Nephron (organoid): ENCODE measurements at regions not wholly inside any gene's neighbourhood (a gene's known extent, or its start where the extent isn't known, plus 50 kb on each side); places are given as distances from the start of the nearest gene placed in this dataset.

Experiments
- H3K27ac Mint-ChIP-seq, 3 experiments: 2 replicates each; pipeline ENCODE4 v1.8.0; 2020; ENCODE audit warnings: mixed read lengths in 3 of 3, mild to moderate bottlenecking in 2 of 3, moderate library complexity in 1 of 3
- H3K27me3 Mint-ChIP-seq: 2 replicates; pipeline ENCODE4 v1.8.0; 2021; ENCODE audit warnings: low read depth, mild to moderate bottlenecking, moderate library complexity, mixed read lengths
- H3K36me3 Mint-ChIP-seq: 2 replicates; pipeline ENCODE4 v1.8.0; 2020; ENCODE audit warnings: low read depth, mixed read lengths
- H3K4me1 Mint-ChIP-seq: 2 replicates; pipeline ENCODE4 v1.8.0; 2020; ENCODE audit warnings: mixed read lengths
- H3K4me3 Mint-ChIP-seq, 3 experiments: 2 replicates each; pipeline ENCODE4 v1.8.0; 2020; ENCODE audit warnings: mild to moderate bottlenecking in 3 of 3, mixed read lengths in 3 of 3, moderate library complexity in 2 of 3
- H3K9me3 Mint-ChIP-seq: 2 replicates; pipeline ENCODE4 v1.8.0; 2020; ENCODE audit warnings: mixed read lengths
- TF ChIP-seq, protein P1 (sequence below), 3 experiments: fragments of 200-600 bp; sonication (generic); IDR thresholded peaks; one replicate each; pipeline ENCODE4 v1.5.0; 2021; ENCODE audit warnings: antibody characterized with exemption in 3 of 3; ENCODE audit not compliant: unreplicated experiment in 3 of 3

DNA sequence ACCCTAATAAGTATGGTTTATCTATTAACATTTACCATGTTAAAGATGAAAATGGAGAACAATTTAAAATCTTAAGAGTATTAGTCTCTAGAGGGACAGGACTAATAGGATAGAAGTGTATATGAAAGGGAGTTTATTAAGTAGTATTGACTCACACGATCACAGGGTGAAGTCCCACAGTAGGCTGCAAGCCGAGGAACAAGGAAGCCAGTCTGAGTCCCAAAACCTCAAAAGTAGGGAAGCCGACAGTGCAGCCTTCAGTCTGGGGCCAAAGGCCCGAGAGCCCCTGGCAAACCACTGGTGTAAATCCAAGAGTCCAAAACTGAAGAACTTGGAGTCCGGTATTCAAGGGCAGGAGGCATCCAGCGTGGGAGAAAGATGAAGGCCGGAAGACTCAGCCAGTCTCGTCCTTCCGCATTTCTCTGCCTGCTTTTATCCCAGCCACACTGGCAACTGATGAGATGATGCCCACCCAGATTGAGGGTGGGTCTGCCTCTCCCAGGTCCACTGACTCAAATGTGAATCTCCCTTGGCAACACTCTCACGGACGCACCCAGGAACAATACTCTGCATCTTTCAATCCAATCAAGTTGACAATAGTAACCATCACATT, 140.8 kb upstream of the FAM20C start:
- TF ChIP-seq, protein P1, sequence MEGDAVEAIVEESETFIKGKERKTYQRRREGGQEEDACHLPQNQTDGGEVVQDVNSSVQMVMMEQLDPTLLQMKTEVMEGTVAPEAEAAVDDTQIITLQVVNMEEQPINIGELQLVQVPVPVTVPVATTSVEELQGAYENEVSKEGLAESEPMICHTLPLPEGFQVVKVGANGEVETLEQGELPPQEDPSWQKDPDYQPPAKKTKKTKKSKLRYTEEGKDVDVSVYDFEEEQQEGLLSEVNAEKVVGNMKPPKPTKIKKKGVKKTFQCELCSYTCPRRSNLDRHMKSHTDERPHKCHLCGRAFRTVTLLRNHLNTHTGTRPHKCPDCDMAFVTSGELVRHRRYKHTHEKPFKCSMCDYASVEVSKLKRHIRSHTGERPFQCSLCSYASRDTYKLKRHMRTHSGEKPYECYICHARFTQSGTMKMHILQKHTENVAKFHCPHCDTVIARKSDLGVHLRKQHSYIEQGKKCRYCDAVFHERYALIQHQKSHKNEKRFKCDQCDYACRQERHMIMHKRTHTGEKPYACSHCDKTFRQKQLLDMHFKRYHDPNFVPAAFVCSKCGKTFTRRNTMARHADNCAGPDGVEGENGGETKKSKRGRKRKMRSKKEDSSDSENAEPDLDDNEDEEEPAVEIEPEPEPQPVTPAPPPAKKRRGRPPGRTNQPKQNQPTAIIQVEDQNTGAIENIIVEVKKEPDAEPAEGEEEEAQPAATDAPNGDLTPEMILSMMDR (IDR thresholded peaks at IDR 0.05; ENCODE audit: unreplicated experiment in 3 of 3): no peak
- Mint-ChIP-seq H3K9me3 (peaks cover 8% of the 10 kb centered on the region), H3K36me3 (no peaks in the 10 kb centered on the region), H3K4me3 (no peak overlapping the region), H3K27ac (no peak overlapping the region), H3K4me1 (no peaks in the 10 kb centered on the region), H3K27me3 (peaks cover 25% of the 10 kb centered on the region)

DNA sequence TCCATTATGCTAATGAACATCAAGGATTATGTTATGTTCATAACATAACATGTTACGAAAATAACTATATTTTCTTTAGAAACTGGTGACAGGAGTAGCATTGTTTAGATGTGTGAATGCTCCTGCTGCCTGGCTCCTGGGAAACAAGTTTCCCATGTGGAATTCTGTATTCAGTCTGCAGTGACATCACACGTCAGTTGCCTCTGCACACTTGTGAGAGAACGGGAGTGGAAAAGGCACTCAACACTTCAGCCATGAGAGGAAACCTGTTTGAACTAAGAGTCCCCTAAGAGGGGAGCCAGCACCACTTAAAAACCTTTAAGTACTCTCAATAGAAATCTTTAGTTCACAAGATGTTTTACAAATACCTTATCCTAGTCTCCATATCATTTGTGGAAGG, 140.3 kb upstream of the FAM20C start:
- no peak overlapping the region for H3K27ac Mint-ChIP-seq
- no peaks in the 10 kb centered on the region for H3K4me1 Mint-ChIP-seq
- peaks cover 8% of the 10 kb centered on the region for H3K9me3 Mint-ChIP-seq
- H3K27me3 Mint-ChIP-seq: peaks cover 25% of the 10 kb centered on the region
- H3K4me3 Mint-ChIP-seq: no peak overlapping the region
- no peaks in the 10 kb centered on the region for H3K36me3 Mint-ChIP-seq
- TF ChIP-seq, protein P1 (IDR thresholded peaks at IDR 0.05; ENCODE audit: unreplicated experiment in 3 of 3): no peak

DNA sequence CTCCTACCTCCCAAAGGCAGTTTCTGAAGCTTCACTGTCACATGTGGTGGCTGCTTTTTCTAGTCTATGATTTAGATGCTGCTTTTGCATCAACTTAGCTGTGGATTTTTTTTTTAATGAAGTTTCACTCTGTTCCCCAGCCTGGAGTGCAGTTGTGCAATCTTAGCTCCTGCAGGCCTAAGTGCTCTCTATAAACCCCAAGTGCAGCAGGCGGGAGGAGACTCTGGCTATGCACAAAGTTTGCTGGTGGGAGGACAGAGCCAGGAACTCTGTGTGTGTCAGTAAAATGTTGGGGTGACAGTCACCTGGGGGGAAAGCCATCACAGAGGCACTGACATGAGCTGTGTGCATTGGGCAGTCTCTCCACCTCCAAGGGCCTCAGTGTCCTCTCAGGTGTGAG, 138.8 kb upstream of the FAM20C start:
- H3K4me1 Mint-ChIP-seq: peaks cover 7% of the 10 kb centered on the region
- H3K36me3 Mint-ChIP-seq: no peaks in the 10 kb centered on the region
- H3K9me3 Mint-ChIP-seq: peaks cover 8% of the 10 kb centered on the region
- TF ChIP-seq, protein P1 (IDR thresholded peaks at IDR 0.05; ENCODE audit: unreplicated experiment in 3 of 3): no peak
- H3K27ac Mint-ChIP-seq: no peak overlapping the region
- peaks cover 25% of the 10 kb centered on the region for H3K27me3 Mint-ChIP-seq
- no peak overlapping the region for H3K4me3 Mint-ChIP-seq

DNA sequence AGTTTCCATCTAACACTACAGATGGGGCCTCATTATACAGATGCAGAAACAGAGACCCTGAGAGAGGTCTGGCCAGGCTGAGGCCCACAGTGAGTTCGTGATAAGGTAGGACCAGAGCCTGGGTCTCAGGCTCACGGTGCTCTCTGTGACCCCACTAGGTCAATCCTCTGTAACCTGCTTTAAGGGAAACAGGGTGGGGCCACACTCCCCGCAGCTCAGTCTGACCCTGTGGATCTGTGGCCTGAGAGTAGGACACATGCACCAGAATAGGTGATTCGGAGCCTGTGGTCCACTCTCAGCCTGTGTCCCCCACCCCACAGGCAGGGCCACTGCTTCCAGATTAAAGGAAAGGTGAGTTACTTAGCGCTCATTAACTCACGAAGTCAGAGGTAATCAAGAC, 137.8 kb upstream of the FAM20C start:
- Mint-ChIP-seq H3K27me3 (peaks cover 31% of the 10 kb centered on the region), H3K4me1 (peaks cover 7% of the 10 kb centered on the region), H3K27ac (no peak overlapping the region), H3K4me3 (no peak overlapping the region), H3K9me3 (peaks cover 8% of the 10 kb centered on the region), H3K36me3 (no peaks in the 10 kb centered on the region)
- TF ChIP-seq, protein P1 (IDR thresholded peaks at IDR 0.05; ENCODE audit: unreplicated experiment in 3 of 3): no peak

DNA sequence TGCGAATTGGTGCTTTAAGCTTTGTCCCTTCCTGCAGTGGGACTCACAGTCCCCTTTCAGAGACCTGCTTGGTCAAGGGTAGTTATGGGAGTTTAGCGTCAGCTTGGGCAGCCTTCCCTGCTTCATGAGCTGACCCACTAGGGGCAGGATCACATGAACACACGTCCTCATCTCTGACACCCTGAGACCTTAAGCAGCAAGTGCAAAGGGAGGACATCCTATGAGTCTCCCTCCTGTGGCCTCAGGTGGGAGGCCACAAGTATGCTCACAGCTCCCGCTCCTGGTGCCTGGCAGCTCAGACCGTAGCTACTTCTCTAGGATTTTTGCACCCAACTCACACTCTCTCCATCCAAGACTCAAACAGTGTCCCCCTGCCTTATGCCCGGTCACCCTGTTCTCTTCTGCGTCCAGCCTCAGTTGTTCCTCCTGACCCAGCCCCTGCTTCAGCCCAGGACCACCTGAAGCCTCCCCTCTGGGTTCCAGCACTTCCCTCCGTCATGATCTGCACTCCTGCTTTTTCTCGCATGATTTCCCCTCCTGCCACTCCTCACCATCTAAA, 136.6 kb upstream of the FAM20C start:
- no peak overlapping the region for H3K4me3 Mint-ChIP-seq

More for the DNA sequence above, 136.6 kb upstream of the FAM20C start:
- Mint-ChIP-seq H3K36me3 (no peaks in the 10 kb centered on the region), H3K27ac (no peak overlapping the region), H3K4me1 (peaks cover 7% of the 10 kb centered on the region), H3K27me3 (peaks cover 25% of the 10 kb centered on the region), H3K9me3 (peaks cover 8% of the 10 kb centered on the region)
- TF ChIP-seq, protein P1 (IDR thresholded peaks at IDR 0.05; ENCODE audit: unreplicated experiment in 3 of 3): no peak
